IMR-90 (cell line): ENCODE measurements at regions not wholly inside any gene's neighbourhood (a gene's known extent, or its start where the extent isn't known, plus 50 kb on each side); places are given as distances from the start of the nearest gene placed in this dataset.

ENCODE experiments used
- ATAC-seq: fragments of 200-7000 bp; cut with Tn5 transposase; 2 replicates; pipeline ENCODE4 v1.9.1; 2020; ENCODE audit warnings: low read depth, mild to moderate bottlenecking, moderate library complexity
- BruUV-seq: library from RNA; stranded (reverse); fragments of 400-500 nt; replicated peaks from 2 replicates; lab custom pipeline; 2021; lab: Mats Ljungman, UMichigan
- CTCF ChIA-PET: fragments of 300-600 bp; formaldehyde crosslinking; extraction: SDS; loops from one replicate; lab custom pipeline; 2021; ENCODE audit warnings: antibody characterized with exemption; lab: Yijun Ruan, JAX
- POLR2A ChIA-PET: fragments of 300-600 bp; sonication (Branson Sonifier 250); formaldehyde crosslinking; loops from one replicate; lab custom pipeline; 2022; ENCODE audit warnings: antibody characterized with exemption; ENCODE audit not compliant: unreplicated experiment; lab: Charles Lee
- DNase-seq: peaks from one replicate; pipeline ENCODE4 v3.0.0; 2013
- H2AFZ ChIP-seq: replicated peaks from 2 replicates; pipeline ENCODE3; 2013; ENCODE audit warnings: low read length, mild to moderate bottlenecking; ENCODE audit not compliant: poor library complexity
- H2AK5ac ChIP-seq: 2 replicates; pipeline ENCODE4 v1.6.1; 2013; ENCODE audit warnings: low read depth, low read length, inconsistent platforms
- H2AK9ac ChIP-seq: replicated peaks from 2 replicates; pipeline ENCODE3; 2013; ENCODE audit warnings: mild to moderate bottlenecking, low read depth, low read length, moderate library complexity; ENCODE audit not compliant: poor library complexity
- H2BK120ac ChIP-seq: 2 replicates; pipeline ENCODE4 v1.6.1; 2013; ENCODE audit warnings: low read depth, low read length, inconsistent platforms
- H2BK15ac ChIP-seq: 3 replicates; pipeline ENCODE4 v1.6.1; 2013; ENCODE audit warnings: low read depth, low read length, inconsistent platforms
- H2BK20ac ChIP-seq: 2 replicates; pipeline ENCODE4 v1.6.1; 2013; ENCODE audit warnings: low read depth, mild to moderate bottlenecking, inconsistent platforms, low read length, moderate library complexity
- H2BK5ac ChIP-seq: 2 replicates; pipeline ENCODE4 v1.6.1; 2013; ENCODE audit warnings: mild to moderate bottlenecking, low read depth, low read length, inconsistent platforms; ENCODE audit not compliant: poor library complexity, severe bottlenecking
- H3K14ac ChIP-seq: replicated peaks from 2 replicates; pipeline ENCODE4 v1.6.1; 2013; ENCODE audit warnings: low read depth, low read length, inconsistent platforms
- H3K18ac ChIP-seq: 2 replicates; pipeline ENCODE4 v1.6.1; 2013; ENCODE audit warnings: low read depth, low read length, control low read depth
- H3K23ac ChIP-seq: 2 replicates; pipeline ENCODE4 v1.6.1; 2013; ENCODE audit warnings: low read depth, low read length, inconsistent platforms
- H3K27ac ChIP-seq: 2 replicates; pipeline ENCODE4 v1.5.1; 2013; ENCODE audit warnings: mild to moderate bottlenecking, control low read depth, low read length; ENCODE audit not compliant: insufficient read depth
- H3K27me3 ChIP-seq: 2 replicates; pipeline ENCODE4 v1.6.1; 2013; ENCODE audit warnings: low read length; ENCODE audit not compliant: control insufficient read depth, insufficient read depth
- H3K36me3 ChIP-seq: 2 replicates; pipeline ENCODE4 v1.6.1; 2013; ENCODE audit warnings: low read length, mixed read lengths; ENCODE audit not compliant: control insufficient read depth, insufficient read depth
- H3K4ac ChIP-seq: 2 replicates; pipeline ENCODE4 v1.6.1; 2013; ENCODE audit warnings: low read depth, low read length, inconsistent platforms
- H3K4me1 ChIP-seq: 2 replicates; pipeline ENCODE4 v1.6.1; 2013; ENCODE audit warnings: low read length, mixed read lengths; ENCODE audit not compliant: control insufficient read depth, insufficient read depth
- H3K4me2 ChIP-seq: 2 replicates; pipeline ENCODE4 v1.6.1; 2013; ENCODE audit warnings: low read depth, mild to moderate bottlenecking, control low read depth, low read length, moderate library complexity
- H3K4me3 ChIP-seq: 2 replicates; pipeline ENCODE4 v1.5.1; 2013; ENCODE audit warnings: low read depth, mild to moderate bottlenecking, control low read depth, low read length, moderate library complexity; ENCODE audit not compliant: insufficient read depth
- H3K56ac ChIP-seq: 2 replicates; pipeline ENCODE4 v1.6.1; 2013; ENCODE audit warnings: low read length, inconsistent platforms; ENCODE audit not compliant: insufficient read depth; ENCODE audit errors: extremely low read depth
- H3K79me1 ChIP-seq, 2 experiments: 2 replicates each; pipeline ENCODE4 v1.6.1; 2013; ENCODE audit warnings: low read length in 2 of 2, inconsistent platforms in 1 of 2, low read depth in 1 of 2
- H3K9ac ChIP-seq: 2 replicates; pipeline ENCODE4 v1.6.1; 2013; ENCODE audit warnings: low read depth, low read length, control low read depth
- H3K9me1 ChIP-seq: 2 replicates; pipeline ENCODE4 v1.6.1; 2013; ENCODE audit warnings: low read length, inconsistent platforms; ENCODE audit not compliant: insufficient read depth
- H3K9me3 ChIP-seq: 2 replicates; pipeline ENCODE4 v1.6.1; 2013; ENCODE audit warnings: low read length; ENCODE audit not compliant: control insufficient read depth, insufficient read depth
- H4K20me1 ChIP-seq: 2 replicates; pipeline ENCODE4 v1.6.1; 2013; ENCODE audit warnings: low read length, inconsistent platforms; ENCODE audit not compliant: insufficient read depth
- H4K5ac ChIP-seq: 2 replicates; pipeline ENCODE4 v1.6.1; 2013; ENCODE audit warnings: mild to moderate bottlenecking, low read depth, low read length, control low read depth
- H4K8ac ChIP-seq, 2 experiments: 2 replicates each; pipeline ENCODE4 v1.6.1; 2013; ENCODE audit warnings: low read depth in 2 of 2, low read length in 2 of 2, control low read depth in 1 of 2, inconsistent platforms in 1 of 2
- H4K91ac ChIP-seq: 2 replicates; pipeline ENCODE4 v1.6.1; 2013; ENCODE audit warnings: low read depth, low read length, inconsistent platforms; ENCODE audit not compliant: insufficient read depth
- CTCF ChIP-seq: conservative IDR thresholded peaks from 2 replicates; pipeline ENCODE4 v1.5.1; 2012; ENCODE audit warnings: mild to moderate bottlenecking, low read depth, low read length, improper control_type of control experiment
- MAFK ChIP-seq: IDR thresholded peaks from 2 replicates; pipeline ENCODE4 v1.6.1; 2012; ENCODE audit warnings: low read depth, low read length, improper control_type of control experiment
- WGBS, 2 experiments: methylation state at CpG; one replicate each; pipeline versions ENCODE4 v1.1.5 to v1.1.7; 2013; ENCODE audit warnings: missing lambda C conversion rate in 2 of 2; ENCODE audit not compliant: insufficient read length in 1 of 2; ENCODE audit errors: extremely low coverage in 2 of 2; 5-methylcytosine and 5-hydroxymethylcytosine counted together
- dilution Hi-C: fragments of 300-500 bp; cut with HindIII; formaldehyde crosslinking; loops from one replicate; pipeline ENCODE4 v1.14.3; 2018; ENCODE audit warnings: low sequenced_read_pairs; ENCODE audit not compliant: unreplicated experiment
- in situ Hi-C: fragments of 300-500 bp; cut with MboI; formaldehyde crosslinking; loops from 3 replicates; pipeline ENCODE4 v1.14.3; 2019; ENCODE audit warnings: low sequenced_read_pairs, inconsistent platforms, mixed read lengths
- intact Hi-C: fragments of 100-400 bp; cut with micrococcal nuclease; formaldehyde crosslinking; loops from 2 replicates; pipeline ENCODE4 v1.10.0; 2022

GRCh38 chr3:107273771-107274170 is 103.5 kb upstream of the CCDC54 start:
- TF ChIP-seq MAFK (no peak), CTCF (no peak)
- Histone ChIP-seq H2BK15ac (no peak overlapping the region), H3K4ac (no peak overlapping the region), H4K5ac (no peak overlapping the region), H3K27ac (no peak overlapping the region), H4K8ac (no peak overlapping the region), H3K9me1 (no peaks in the 10 kb centered on the region; the same call in 1 of the 2 replicates), H3K4me1 (no peaks in the 10 kb centered on the region), H3K14ac (no peak overlapping the region), H3K9ac (no peak overlapping the region), H3K56ac (no peak overlapping the region), H2BK20ac (no peak overlapping the region), H4K91ac (no peak overlapping the region), H3K36me3 (no peaks in the 10 kb centered on the region), H4K20me1 (no peaks in the 10 kb centered on the region), H3K23ac (no peak overlapping the region), H2BK5ac (no peak overlapping the region), H2BK120ac (no peak overlapping the region), H2AK9ac (no peak overlapping the region), H3K79me1 (no peaks in the 10 kb centered on the region), H2AFZ (no peak overlapping the region), H3K18ac (no peak overlapping the region), H3K9me3 (no peaks in the 10 kb centered on the region), H2AK5ac (no peak overlapping the region), H3K27me3 (no peaks in the 10 kb centered on the region), H3K4me2 (no peak overlapping the region), H3K4me3 (no peak overlapping the region)
- BruUV-seq = no TSS peak
- WGBS, 2 experiments = no CpG with 5 or more reads among the region's 2 CpGs
- ChIA-PET POLR2A (no interaction called here), CTCF (interaction anchor here (1.4 to 3.8 kb wide), 3 partner anchors 10 to 155 kb away, joined by 3 to 56 read pairs (median 39); no protein-coding TSS in a partner anchor)
- DNase-seq = no peak
- dilution Hi-C loops (no loop called here), in situ Hi-C loops (loop anchor here (5.0 kb wide), 1 partner anchor 159 kb away; no protein-coding TSS in a partner anchor), intact Hi-C loops (no loop called here)
- no peak for ATAC-seq
